GM12878 (cell line): ENCODE measurements at regions not wholly inside any gene's neighbourhood (a gene's known extent, or its start where the extent isn't known, plus 50 kb on each side); places are given as distances from the start of the nearest gene placed in this dataset.
A peak's percentile ranks its signal among the peaks of the same experiment; 100 is the strongest.

ENCODE experiments used
- ATAC-seq: fragments of 200-7000 bp; cut with Tn5 transposase; 3 replicates; pipeline ENCODE4 v1.9.1; 2020; ENCODE audit warnings: mild to moderate bottlenecking, moderate library complexity
- BruUV-seq: library from RNA; stranded (reverse); fragments of 400-500 nt; replicated peaks from 2 replicates; lab custom pipeline; 2021; lab: Mats Ljungman, UMichigan
- CTCF ChIA-PET: fragments of 300-600 bp; sonication (Branson Sonifier 250); formaldehyde crosslinking; extraction: SDS; loops from one replicate; lab custom pipeline; 2021; ENCODE audit warnings: inconsistent platforms; lab: Yijun Ruan, JAX
- POLR2A ChIA-PET: fragments of 350-600 bp; formaldehyde crosslinking; extraction: SDS; loops from one replicate; lab custom pipeline; 2021; ENCODE audit warnings: inconsistent platforms; lab: Charles Lee
- RAD21 ChIA-PET: fragments of 300-600 bp; sonication (Branson Sonifier 250); formaldehyde crosslinking; loops from one replicate; lab custom pipeline; 2023; ENCODE audit warnings: antibody characterized with exemption; ENCODE audit not compliant: unreplicated experiment; lab: Charles Lee
- SMC1A ChIA-PET: fragments of 300-600 bp; sonication (Branson Sonifier 250); formaldehyde crosslinking; loops from one replicate; lab custom pipeline; 2023; ENCODE audit not compliant: unreplicated experiment, uncharacterized antibody; lab: Charles Lee
- DNase-seq: peaks from one replicate; pipeline ENCODE4 v3.0.0-alpha.2; 2011; ENCODE audit warnings: low read depth, low spot score
- FAIRE-seq: peaks from 3 replicates; lab custom pipeline; 2011; peaks lifted over from hg19 to GRCh38; lab: Jason Lieb, UNC
- H2AFZ ChIP-seq: 2 replicates; pipeline ENCODE4 v1.6.0; 2011; ENCODE audit warnings: low read depth, low read length, control low read depth; ENCODE audit not compliant: control insufficient read depth
- H3K27ac ChIP-seq: 2 replicates; pipeline ENCODE4 v1.5.1; 2011; ENCODE audit warnings: control low read depth; ENCODE audit not compliant: control insufficient read depth, insufficient read depth
- H3K27me3 ChIP-seq, 2 experiments: replicated peaks in 1 of 2; 2 replicates each; pipeline versions ENCODE4 v1.6.0 to v1.6.1; 2011; ENCODE audit warnings: low read length in 1 of 2; ENCODE audit not compliant: control insufficient read depth in 2 of 2, insufficient read depth in 2 of 2
- H3K36me3 ChIP-seq, 2 experiments: 2 replicates each; pipeline ENCODE4 v1.5.1; 2011; ENCODE audit warnings: low read length in 1 of 2; ENCODE audit not compliant: control insufficient read depth in 2 of 2, insufficient read depth in 2 of 2
- H3K4me1 ChIP-seq: 2 replicates; pipeline ENCODE4 v1.6.1; 2011; ENCODE audit warnings: mild to moderate bottlenecking, low read length, moderate library complexity, mixed read lengths; ENCODE audit not compliant: control insufficient read depth, insufficient read depth
- H3K4me2 ChIP-seq: 2 replicates; pipeline ENCODE4 v1.6.0; 2011; ENCODE audit warnings: control low read depth; ENCODE audit not compliant: control insufficient read depth, insufficient read depth
- H3K4me3 ChIP-seq: fragments of 200-600 bp; sonication (generic); 2 replicates; pipeline ENCODE4 v1.5.1; 2016
- H3K79me2 ChIP-seq: 2 replicates; pipeline ENCODE4 v1.6.0; 2011; ENCODE audit warnings: low read length; ENCODE audit not compliant: control insufficient read depth, insufficient read depth
- H3K9ac ChIP-seq: 2 replicates; pipeline ENCODE4 v1.8.0; 2011; ENCODE audit warnings: low read length, control low read depth, mixed read lengths; ENCODE audit not compliant: control insufficient read depth, insufficient read depth
- H3K9me3 ChIP-seq: replicated peaks from 3 replicates; pipeline ENCODE4 v1.5.1; 2011; ENCODE audit warnings: mild to moderate bottlenecking, low read length; ENCODE audit not compliant: control insufficient read depth, insufficient read depth
- H4K20me1 ChIP-seq: 2 replicates; pipeline ENCODE4 v1.6.0; 2011; ENCODE audit not compliant: control insufficient read depth, insufficient read depth
- EED ChIP-seq: sonication (generic); IDR thresholded peaks from 2 replicates; pipeline ENCODE4 v1.6.1; 2016; ENCODE audit warnings: antibody characterized with exemption, low read depth
- ELK1 ChIP-seq: IDR thresholded peaks from 2 replicates; pipeline ENCODE4 v1.6.1; 2012; ENCODE audit warnings: low read depth, low read length, improper control_type of control experiment
- POLR2A ChIP-seq: IDR thresholded peaks from 2 replicates; pipeline ENCODE4 v1.6.1; 2011; ENCODE audit warnings: low read depth, mild to moderate bottlenecking, low read length
- SP1 ChIP-seq: IDR thresholded peaks from one replicate; pipeline ENCODE4 v1.6.1; 2011; ENCODE audit warnings: low read depth, low read length
- ZBTB40 ChIP-seq: fragments of 450-650 bp; IDR thresholded peaks from 2 replicates; pipeline ENCODE4 v1.6.1; 2016; ENCODE audit warnings: mild to moderate bottlenecking, moderate library complexity, borderline replicate concordance
- WGBS: methylation state at CpG from one replicate; pipeline ENCODE4 v1.1.6; 2016; ENCODE audit warnings: low lambda C conversion rate; ENCODE audit not compliant: insufficient replicate concordance, insufficient coverage; ENCODE audit errors: missing lambda C conversion rate; 5-methylcytosine and 5-hydroxymethylcytosine counted together
- in situ Hi-C: fragments of 300-500 bp; cut with MboI; formaldehyde crosslinking; loops from 9 replicates; pipeline ENCODE4 v1.14.3; 2018; ENCODE audit warnings: mixed read lengths
- intact Hi-C: fragments of 100-400 bp; cut with micrococcal nuclease; formaldehyde crosslinking; loops from one replicate; pipeline ENCODE4 v1.14.2; 2022; ENCODE audit not compliant: unreplicated experiment

GRCh38 chr2:150266931-150267330, 220.5 kb downstream of the RND3 start:
- no peaks in the 10 kb centered on the region for H3K36me3 ChIP-seq
- ChIA-PET POLR2A (no interaction called here), RAD21 (no interaction called here), SMC1A (no interaction called here), CTCF (no interaction called here)
- no peaks in the 10 kb centered on the region for H3K79me2 ChIP-seq
- no peak overlapping the region for H3K9ac ChIP-seq
- ATAC-seq (no peak), FAIRE-seq (no peak), DNase-seq (no peak)
- H3K9me3 ChIP-seq: no peaks in the 10 kb centered on the region
- no peaks in the 10 kb centered on the region for H3K27me3 ChIP-seq
- no peak overlapping the region for H3K4me2 ChIP-seq
- TF ChIP-seq SP1 (no peak), ELK1 (no peak), EED (no peak), ZBTB40 (peak; percentile 33; the same call in 1 of the 2 replicates), POLR2A (no peak)
- no peaks in the 10 kb centered on the region for H3K4me1 ChIP-seq
- WGBS: 32% methylated on average over 2 of the region's 2 CpGs
- no TSS peak for BruUV-seq
- in situ Hi-C loops: no loop called here
- no peak overlapping the region for H2AFZ ChIP-seq
- H3K27ac ChIP-seq: no peak overlapping the region
- no peaks in the 10 kb centered on the region for H4K20me1 ChIP-seq
- intact Hi-C loops: no loop called here
- no peak overlapping the region for H3K4me3 ChIP-seq
